G401 (cell line): ENCODE measurements at regions not wholly inside any gene's neighbourhood (a gene's known extent, or its start where the extent isn't known, plus 50 kb on each side); places are given as distances from the start of the nearest gene placed in this dataset.

Experiments
- DNase-seq: peaks from one replicate; pipeline ENCODE4 v3.0.0-alpha.2; 2015; ENCODE audit warnings: low spot score
- in situ Hi-C: cut with HindIII; loops from 2 replicates; pipeline ENCODE4 v1.10.0; 2016; ENCODE audit warnings: low sequenced_read_pairs, mixed read lengths

DNA sequence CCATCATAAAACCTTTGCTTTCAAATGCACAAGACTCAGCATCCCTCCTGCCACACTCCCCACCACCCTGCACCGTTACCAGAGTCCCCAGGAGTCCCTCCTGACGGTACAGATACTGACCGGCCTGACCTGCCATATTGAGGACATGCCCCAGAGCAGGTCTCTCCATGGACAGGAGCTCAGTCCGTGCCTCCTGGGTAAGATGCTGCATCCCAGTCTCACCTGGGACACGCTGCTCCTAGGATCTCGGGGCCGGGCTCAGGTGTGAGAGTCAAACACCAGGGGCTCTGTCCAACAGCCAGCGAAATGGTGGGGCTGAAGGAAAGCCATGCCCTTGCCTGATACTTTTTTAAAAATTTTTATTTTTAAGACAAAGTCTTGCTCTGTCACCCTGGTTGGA is 328.3 kb downstream of the SHANK2 start:
- in situ Hi-C loops, result no loop called here
- DNase-seq, result no peak

DNA sequence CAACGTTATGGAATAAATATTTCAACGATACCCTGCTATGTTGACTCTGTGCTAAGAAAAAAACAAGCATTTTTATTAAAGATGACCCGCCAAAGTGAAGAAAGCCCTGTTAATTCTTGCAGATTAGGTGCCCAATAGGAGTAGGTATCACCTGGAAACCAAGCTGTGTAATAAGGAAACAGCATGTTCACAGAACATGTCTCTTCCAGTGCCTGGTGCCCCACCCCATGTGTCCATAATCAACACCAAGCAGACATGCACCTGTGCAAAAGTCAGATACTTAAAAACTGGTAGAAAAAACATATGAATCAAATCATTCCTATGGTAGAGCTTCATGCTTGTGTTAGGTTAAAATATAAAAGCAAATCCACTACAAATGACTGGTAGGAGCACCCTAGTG is 327.1 kb downstream of the SHANK2 start:
- DNase-seq, result no peak
- in situ Hi-C loops, result no loop called here

GRCh38 chr11:70926543-70927201 is 325.7 kb downstream of the SHANK2 start:
- in situ Hi-C loops, result no loop called here
- no peak for DNase-seq

DNA sequence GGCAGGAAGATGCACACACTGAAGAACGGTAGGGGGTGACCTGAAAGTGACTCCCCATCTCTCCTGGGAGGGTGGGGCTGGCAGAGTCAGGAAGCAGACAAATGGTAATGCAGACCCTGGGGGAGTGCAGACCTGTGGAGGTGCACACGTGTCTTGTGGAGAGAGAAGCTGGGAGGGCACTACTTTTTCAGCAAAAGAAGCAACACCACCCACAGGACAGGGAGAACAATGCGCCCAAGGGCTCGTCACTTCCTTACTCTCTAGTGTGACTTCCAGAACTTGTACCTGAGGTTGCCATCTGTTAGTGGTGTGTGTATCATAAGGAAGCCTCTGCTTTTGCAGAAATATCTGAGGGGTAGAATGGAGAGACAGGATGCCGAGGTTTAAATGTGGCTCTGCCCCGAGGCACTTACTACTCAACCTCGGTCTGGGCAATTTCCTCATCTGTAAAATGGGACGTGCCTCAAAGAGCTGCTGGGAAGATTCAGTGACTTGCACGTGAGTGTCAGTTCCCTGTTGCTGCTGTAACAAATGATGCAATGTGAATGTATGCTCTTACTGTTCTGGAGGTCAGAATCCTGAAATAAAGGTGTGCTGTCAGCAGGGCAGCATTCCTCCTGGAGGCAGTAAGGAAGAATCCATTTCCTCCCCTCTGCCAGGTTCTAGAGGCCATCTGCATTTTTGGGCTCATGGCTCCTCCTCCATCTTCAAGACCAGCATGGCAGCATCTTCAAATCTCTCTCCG is 323.4 kb downstream of the SHANK2 start:
- in situ Hi-C loops, result no loop called here

GRCh38 chr11:70930215-70930614 is 322.2 kb downstream of the SHANK2 start:
- in situ Hi-C loops, result no loop called here
- DNase-seq, result no peak

More for the DNA sequence above, 323.4 kb downstream of the SHANK2 start:
- no peak for DNase-seq

GRCh38 chr11:70931430-70931829 is 320.9 kb downstream of the SHANK2 start:
- in situ Hi-C loops, result no loop called here
- DNase-seq, result no peak

- in situ Hi-C loops, result no loop called here
- DNase-seq, result no peak
Observed at GRCh38 chr11:70933981-70934583, 318.3 kb downstream of the SHANK2 start.

DNA sequence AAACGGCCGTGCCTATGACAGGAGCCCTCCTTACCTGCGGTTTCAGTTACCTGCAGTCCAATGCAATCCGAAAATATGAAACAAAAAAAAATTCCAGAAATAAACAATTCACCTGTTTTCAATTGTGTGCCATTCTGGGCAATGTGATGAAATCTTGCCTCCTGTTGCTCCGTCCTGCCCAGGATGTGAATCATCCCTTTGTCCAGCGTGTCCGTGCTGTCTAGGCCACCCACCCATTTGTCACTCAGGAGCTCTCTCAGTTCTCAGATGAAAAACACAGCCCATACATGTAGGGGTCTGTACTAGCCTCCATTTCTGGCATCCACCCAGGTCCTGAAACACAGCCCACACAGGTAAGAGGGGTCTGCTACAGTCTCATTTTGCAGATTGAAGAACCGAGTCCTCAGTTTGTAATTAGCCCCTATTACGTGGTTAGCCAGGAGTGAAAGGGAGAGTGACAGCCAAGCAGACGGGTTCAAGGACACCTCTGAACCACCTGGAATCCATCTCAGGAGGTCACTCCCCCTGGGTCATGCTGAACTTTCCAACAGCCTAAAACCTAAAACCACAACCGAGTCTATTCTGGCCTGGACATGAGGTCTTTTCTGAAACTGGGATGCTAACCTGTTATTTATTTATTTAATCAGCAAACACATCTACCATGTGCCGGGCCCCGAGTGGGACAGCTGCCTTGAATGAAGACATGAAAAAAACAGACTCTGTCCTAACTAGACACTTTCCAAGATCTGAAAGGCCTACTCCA is 317.2 kb downstream of the SHANK2 start:
- no peak for DNase-seq
- in situ Hi-C loops, result no loop called here

- in situ Hi-C loops, result no loop called here
- no peak for DNase-seq
Observed at GRCh38 chr11:70942593-70942992, 309.8 kb downstream of the SHANK2 start.

DNA sequence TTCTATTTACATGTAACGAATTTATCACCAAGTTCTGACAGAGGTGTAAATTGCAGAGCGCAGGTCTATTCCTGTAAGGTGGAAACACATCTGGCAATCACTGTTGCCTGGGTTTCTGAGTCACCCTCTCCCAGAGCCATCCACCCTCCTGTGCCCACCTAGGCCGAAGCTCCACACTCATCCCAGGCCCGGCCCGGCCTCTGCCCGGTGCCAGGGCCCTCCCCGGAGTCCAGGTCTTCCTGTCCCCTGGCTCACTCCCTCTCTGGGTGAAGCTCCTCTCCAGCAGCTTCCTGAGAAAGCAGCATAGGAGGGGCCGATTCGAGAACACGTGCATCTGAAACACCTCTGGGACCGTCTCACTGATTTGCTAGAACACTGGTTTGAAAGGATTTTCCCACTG is 308.2 kb downstream of the SHANK2 start:
- in situ Hi-C loops, result no loop called here
- DNase-seq, result no peak

- no peak for DNase-seq
- in situ Hi-C loops, result no loop called here
Observed at GRCh38 chr11:70944636-70945035, 307.7 kb downstream of the SHANK2 start.

- DNase-seq, result no peak
- in situ Hi-C loops, result no loop called here
Observed at GRCh38 chr11:70948398-70948797, 304.0 kb downstream of the SHANK2 start.

DNA sequence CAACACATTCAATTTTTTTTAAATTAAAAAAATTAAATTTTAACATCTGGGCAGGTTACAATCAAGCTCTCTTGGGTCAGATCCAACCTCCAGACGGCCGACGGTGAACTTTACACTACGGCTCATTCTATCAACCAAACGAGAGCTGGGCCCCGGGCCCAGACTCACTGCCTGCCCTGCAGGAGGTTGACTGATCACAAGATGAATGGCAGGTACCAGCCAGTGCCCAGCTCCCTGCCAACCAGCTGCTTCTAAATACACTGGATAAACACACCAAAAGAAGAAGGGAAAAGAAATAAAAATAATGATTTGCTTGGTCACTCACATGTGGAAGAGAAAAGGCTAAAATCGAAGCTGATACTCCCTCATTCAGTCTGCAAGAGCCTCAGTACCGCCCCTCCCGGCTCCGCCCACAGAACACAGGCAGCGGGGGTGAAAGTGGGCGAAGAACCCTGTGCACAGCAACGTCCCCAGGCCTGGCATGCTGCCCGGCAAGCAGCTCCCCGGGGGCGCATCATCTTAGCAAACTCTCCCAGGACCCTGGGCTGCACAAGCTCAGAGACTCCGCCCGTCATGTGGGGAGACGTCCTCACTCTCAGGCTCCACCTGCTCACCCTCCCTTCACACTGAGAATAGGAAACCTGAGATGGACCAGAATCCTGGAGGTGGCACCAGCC is 303.4 kb downstream of the SHANK2 start:
- DNase-seq, result no peak
- in situ Hi-C loops, result no loop called here

GRCh38 chr11:70951139-70951804 is 301.1 kb downstream of the SHANK2 start:
- in situ Hi-C loops, result no loop called here
- no peak for DNase-seq

GRCh38 chr11:70952191-70952590 is 300.2 kb downstream of the SHANK2 start:
- no peak for DNase-seq
- in situ Hi-C loops, result no loop called here

- no peak for DNase-seq
- in situ Hi-C loops, result no loop called here
Observed at GRCh38 chr11:70953720-70954119, 298.7 kb downstream of the SHANK2 start.

GRCh38 chr11:70954471-70954870 is 297.9 kb downstream of the SHANK2 start:
- in situ Hi-C loops, result no loop called here
- DNase-seq, result no peak
